ENCODE measurements at regions not wholly inside any gene's neighbourhood (a gene's known extent, or its start where the extent isn't known, plus 50 kb on each side); places are given as distances from the start of the nearest gene placed in this dataset.

- Histone ChIP-seq H3K27ac (no peak overlapping the region), H3K27me3 (no peaks in the 10 kb centered on the region), H3K4me3 (no peak overlapping the region), H3K9me3 (peaks cover 0 to 7% (median 0%) of the 10 kb centered on the region in 3 donors), H3K36me3 (no peaks in the 10 kb centered on the region), H3K4me1 (no peaks in the 10 kb centered on the region)
- DNase-seq: no peak
- intact Hi-C loops (cut with DNase I; ENCODE audit: low total_unique reads): no loop called here
- no peak for TF ChIP-seq CTCF (IDR thresholded peaks at IDR 0.05)
Observed at GRCh38 chr10:37638569-37638968, 218.8 kb downstream of the ZNF248 start.

- intact Hi-C loops (cut with DNase I; ENCODE audit: low total_unique reads): no loop called here
- no peak overlapping the region for H3K4me3 ChIP-seq
- H3K27me3 ChIP-seq: no peaks in the 10 kb centered on the region
- peaks cover 0 to 7% (median 0%) of the 10 kb centered on the region in 3 donors for H3K9me3 ChIP-seq
- no peaks in the 10 kb centered on the region for H3K36me3 ChIP-seq
- TF ChIP-seq CTCF (IDR thresholded peaks at IDR 0.05): no peak
- no peak overlapping the region for H3K27ac ChIP-seq
- DNase-seq: no peak
- H3K4me1 ChIP-seq: no peaks in the 10 kb centered on the region
Observed at GRCh38 chr10:37634351-37634880, 223.0 kb downstream of the ZNF248 start.

- Histone ChIP-seq H3K4me3 (no peak overlapping the region), H3K4me1 (no peaks in the 10 kb centered on the region), H3K36me3 (no peaks in the 10 kb centered on the region), H3K27ac (no peak overlapping the region), H3K9me3 (peaks cover 0 to 7% (median 0%) of the 10 kb centered on the region in 3 donors), H3K27me3 (no peaks in the 10 kb centered on the region)
- DNase-seq: no peak
- intact Hi-C loops (cut with DNase I; ENCODE audit: low total_unique reads): no loop called here
- TF ChIP-seq CTCF (IDR thresholded peaks at IDR 0.05): no peak
Observed at GRCh38 chr10:37632641-37633040, 224.8 kb downstream of the ZNF248 start.

GRCh38 chr10:37623506-37623905 lies 233.9 kb downstream of the ZNF248 start:
- Histone ChIP-seq H3K4me1 (no peaks in the 10 kb centered on the region), H3K9me3 (no peaks in the 10 kb centered on the region), H3K4me3 (no peak overlapping the region), H3K36me3 (no peaks in the 10 kb centered on the region), H3K27ac (no peak overlapping the region), H3K27me3 (no peaks in the 10 kb centered on the region)
- intact Hi-C loops (cut with DNase I; ENCODE audit: low total_unique reads): no loop called here
- DNase-seq: no peak
- TF ChIP-seq CTCF (IDR thresholded peaks at IDR 0.05): no peak

- Histone ChIP-seq H3K36me3 (no peaks in the 10 kb centered on the region), H3K27me3 (no peaks in the 10 kb centered on the region), H3K9me3 (no peaks in the 10 kb centered on the region), H3K4me1 (no peaks in the 10 kb centered on the region), H3K27ac (no peak overlapping the region), H3K4me3 (no peak overlapping the region)
- no peak for TF ChIP-seq CTCF (IDR thresholded peaks at IDR 0.05)
- DNase-seq: no peak
- intact Hi-C loops (cut with DNase I; ENCODE audit: low total_unique reads): no loop called here
Observed at GRCh38 chr10:37619336-37619735, 238.1 kb downstream of the ZNF248 start.

- H3K9me3 ChIP-seq: no peaks in the 10 kb centered on the region
- intact Hi-C loops (cut with DNase I; ENCODE audit: low total_unique reads): no loop called here
- H3K27ac ChIP-seq: no peak overlapping the region
- H3K27me3 ChIP-seq: no peaks in the 10 kb centered on the region
- no peak for TF ChIP-seq CTCF (IDR thresholded peaks at IDR 0.05)
- no peaks in the 10 kb centered on the region for H3K4me1 ChIP-seq
- DNase-seq: no peak
- H3K36me3 ChIP-seq: no peaks in the 10 kb centered on the region
- no peak overlapping the region for H3K4me3 ChIP-seq
Observed at GRCh38 chr10:37588299-37588698, 269.1 kb downstream of the ZNF248 start.

Data from tibial artery (tissue), 4 donors.